ENCODE measurements at regions not wholly inside any gene's neighbourhood (a gene's known extent, or its start where the extent isn't known, plus 50 kb on each side); places are given as distances from the start of the nearest gene placed in this dataset.

DNA sequence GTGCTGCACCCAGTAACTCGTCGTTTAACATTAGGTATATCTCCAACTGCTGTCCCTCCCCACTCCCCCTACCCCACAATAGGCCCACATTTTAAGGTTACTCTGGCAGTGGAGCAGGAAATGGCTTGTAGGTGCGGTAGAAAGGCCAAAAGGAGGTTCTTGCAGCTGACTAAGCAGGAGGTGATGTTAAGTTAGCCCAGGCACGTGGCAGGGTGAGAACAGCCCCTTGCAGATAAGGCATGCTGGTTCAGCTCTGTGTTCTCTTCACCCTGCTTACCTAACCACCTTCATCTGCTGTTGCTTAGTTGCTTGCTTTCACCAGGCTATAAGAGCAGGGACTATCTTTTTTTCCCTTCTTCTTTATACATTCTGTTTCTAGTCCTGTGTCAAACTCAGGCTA lies 1082.8 kb upstream of the RBFOX1 start:
- H3K4me3 Mint-ChIP-seq: no peak overlapping the region
- TF ChIP-seq, protein P1, sequence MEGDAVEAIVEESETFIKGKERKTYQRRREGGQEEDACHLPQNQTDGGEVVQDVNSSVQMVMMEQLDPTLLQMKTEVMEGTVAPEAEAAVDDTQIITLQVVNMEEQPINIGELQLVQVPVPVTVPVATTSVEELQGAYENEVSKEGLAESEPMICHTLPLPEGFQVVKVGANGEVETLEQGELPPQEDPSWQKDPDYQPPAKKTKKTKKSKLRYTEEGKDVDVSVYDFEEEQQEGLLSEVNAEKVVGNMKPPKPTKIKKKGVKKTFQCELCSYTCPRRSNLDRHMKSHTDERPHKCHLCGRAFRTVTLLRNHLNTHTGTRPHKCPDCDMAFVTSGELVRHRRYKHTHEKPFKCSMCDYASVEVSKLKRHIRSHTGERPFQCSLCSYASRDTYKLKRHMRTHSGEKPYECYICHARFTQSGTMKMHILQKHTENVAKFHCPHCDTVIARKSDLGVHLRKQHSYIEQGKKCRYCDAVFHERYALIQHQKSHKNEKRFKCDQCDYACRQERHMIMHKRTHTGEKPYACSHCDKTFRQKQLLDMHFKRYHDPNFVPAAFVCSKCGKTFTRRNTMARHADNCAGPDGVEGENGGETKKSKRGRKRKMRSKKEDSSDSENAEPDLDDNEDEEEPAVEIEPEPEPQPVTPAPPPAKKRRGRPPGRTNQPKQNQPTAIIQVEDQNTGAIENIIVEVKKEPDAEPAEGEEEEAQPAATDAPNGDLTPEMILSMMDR (IDR thresholded peaks at IDR 0.05): no peak

DNA sequence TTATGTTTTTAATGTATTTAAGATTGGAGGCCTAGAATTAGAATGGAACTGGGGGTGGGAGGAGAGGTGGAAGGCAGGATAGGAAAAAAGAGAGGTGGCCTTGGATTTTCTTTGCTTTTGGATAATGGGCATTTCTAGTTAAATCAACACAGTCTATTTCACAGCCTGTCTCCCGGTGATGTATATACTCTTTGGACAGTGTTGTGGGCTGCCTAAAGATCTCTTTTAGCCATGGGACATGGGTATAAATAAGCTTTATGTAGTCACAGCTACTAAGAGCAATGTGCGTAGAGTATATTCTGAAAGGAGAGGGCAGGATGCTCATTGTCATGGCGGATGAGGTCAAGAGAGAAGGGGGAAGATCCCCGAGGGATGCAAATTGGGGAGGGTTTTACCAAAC lies 1084.4 kb upstream of the RBFOX1 start:
- ChIA-PET POLR2A (no interaction called here), CTCF (no interaction called here)
- DNase-seq (no peak), ATAC-seq (no peak)
- TF ChIP-seq, protein P1 (IDR thresholded peaks at IDR 0.05): no peak
- H3K4me3 Mint-ChIP-seq: no peak overlapping the region
- H3K9me3 Mint-ChIP-seq: peaks cover 1% of the 10 kb centered on the region
- H3K27ac Mint-ChIP-seq: no peak overlapping the region
- H3K36me3 Mint-ChIP-seq (ENCODE audit: low read depth): no peaks in the 10 kb centered on the region
- intact Hi-C loops (cut with micrococcal nuclease): no loop called here
- no peaks in the 10 kb centered on the region for H3K4me1 Mint-ChIP-seq (ENCODE audit: low read depth)
- no peaks in the 10 kb centered on the region for H3K27me3 Mint-ChIP-seq

More for the DNA sequence above, 1082.8 kb upstream of the RBFOX1 start:
- intact Hi-C loops (cut with micrococcal nuclease): no loop called here
- Mint-ChIP-seq H3K36me3 (ENCODE audit: low read depth) (no peaks in the 10 kb centered on the region), H3K9me3 (peaks cover 2% of the 10 kb centered on the region), H3K27me3 (no peaks in the 10 kb centered on the region), H3K27ac (no peak overlapping the region), H3K4me1 (ENCODE audit: low read depth) (no peaks in the 10 kb centered on the region)
- DNase-seq (no peak), ATAC-seq (no peak)
- CTCF ChIA-PET: no interaction called here
- POLR2A ChIA-PET: no interaction called here

DNA sequence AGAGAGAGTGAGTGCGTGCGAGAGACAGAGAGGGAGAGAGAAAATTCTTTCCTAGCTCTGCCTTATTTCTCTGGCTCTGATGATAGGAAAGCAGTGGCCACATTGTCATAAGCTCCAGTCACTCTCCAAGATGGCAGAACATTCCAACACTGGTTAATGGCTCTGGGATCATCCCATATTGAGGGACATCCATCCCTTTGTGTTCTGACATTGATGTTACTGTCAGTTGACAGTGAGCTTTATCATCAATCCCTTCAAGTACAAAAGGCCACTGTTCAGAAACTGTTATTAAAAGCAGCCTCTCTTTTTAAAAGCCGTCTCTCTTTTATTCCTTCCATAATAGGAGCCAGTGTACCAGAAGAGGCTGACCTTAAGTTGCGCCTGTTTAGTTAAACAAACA lies 1084.9 kb upstream of the RBFOX1 start:
- DNase-seq (no peak), ATAC-seq (no peak)
- no peaks in the 10 kb centered on the region for H3K27me3 Mint-ChIP-seq
- ChIA-PET CTCF (no interaction called here), POLR2A (interaction anchor here (0.7 kb wide), 1 partner anchor 1074 kb away, joined by 4 read pairs; no protein-coding TSS in a partner anchor)
- TF ChIP-seq, protein P1 (IDR thresholded peaks at IDR 0.05): no peak
- no peaks in the 10 kb centered on the region for H3K4me1 Mint-ChIP-seq (ENCODE audit: low read depth)
- peaks cover 1% of the 10 kb centered on the region for H3K9me3 Mint-ChIP-seq
- intact Hi-C loops (cut with micrococcal nuclease): no loop called here
- no peak overlapping the region for H3K4me3 Mint-ChIP-seq
- H3K27ac Mint-ChIP-seq: no peak overlapping the region
- H3K36me3 Mint-ChIP-seq (ENCODE audit: low read depth): no peaks in the 10 kb centered on the region

DNA sequence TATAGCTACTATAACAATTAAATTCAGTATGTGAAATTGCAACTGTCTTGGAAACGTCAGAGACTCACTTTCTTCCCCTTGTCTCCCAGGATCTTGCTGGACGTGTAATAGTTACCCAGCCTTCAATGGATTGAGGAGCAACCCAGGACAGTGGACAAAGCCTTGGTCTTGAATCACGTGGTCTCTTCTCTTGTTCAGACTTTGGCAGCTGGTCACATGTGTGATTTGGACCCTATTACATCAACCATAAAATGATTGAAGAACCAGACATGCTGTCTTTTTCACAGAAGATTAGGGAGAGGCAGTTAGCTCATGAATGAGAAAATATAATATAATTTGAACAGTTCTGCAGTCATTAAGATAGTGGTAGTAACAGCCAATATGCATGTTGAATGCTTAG lies 1085.5 kb upstream of the RBFOX1 start:
- no peak for ATAC-seq
- intact Hi-C loops (cut with micrococcal nuclease): no loop called here
- H3K27ac Mint-ChIP-seq: no peak overlapping the region
- no peaks in the 10 kb centered on the region for H3K27me3 Mint-ChIP-seq
- no peak for DNase-seq
- H3K4me1 Mint-ChIP-seq (ENCODE audit: low read depth): no peaks in the 10 kb centered on the region
- ChIA-PET POLR2A (interaction anchor here (0.7 kb wide), 1 partner anchor 1075 kb away, joined by 4 read pairs; no protein-coding TSS in a partner anchor), CTCF (no interaction called here)
- peaks cover 1% of the 10 kb centered on the region for H3K9me3 Mint-ChIP-seq
- TF ChIP-seq, protein P1 (IDR thresholded peaks at IDR 0.05): no peak
- no peak overlapping the region for H3K4me3 Mint-ChIP-seq
- H3K36me3 Mint-ChIP-seq (ENCODE audit: low read depth): no peaks in the 10 kb centered on the region

DNA sequence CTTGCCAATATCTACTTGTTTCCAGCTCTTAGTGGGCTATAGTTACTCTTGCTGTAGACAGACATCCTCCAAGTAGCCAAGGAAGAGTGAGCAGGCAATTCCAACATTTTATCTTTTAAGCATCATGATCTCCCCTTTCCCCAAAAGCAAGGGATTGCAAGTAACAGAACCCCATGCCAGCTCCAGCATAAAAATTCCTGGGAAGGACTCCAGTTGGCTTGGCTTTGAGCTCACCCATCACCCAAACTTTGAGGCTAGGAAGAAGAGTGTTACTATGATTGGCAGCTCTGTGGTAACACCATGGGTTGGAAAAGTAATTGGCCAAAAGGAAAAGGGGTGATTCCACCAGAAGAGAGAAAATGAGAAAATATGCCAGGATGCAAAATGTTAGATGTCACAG lies 1086.4 kb upstream of the RBFOX1 start:
- no peak for DNase-seq
- Mint-ChIP-seq H3K27me3 (no peaks in the 10 kb centered on the region), H3K9me3 (peaks cover 1% of the 10 kb centered on the region), H3K36me3 (ENCODE audit: low read depth) (no peaks in the 10 kb centered on the region), H3K27ac (no peak overlapping the region), H3K4me3 (no peak overlapping the region), H3K4me1 (ENCODE audit: low read depth) (no peaks in the 10 kb centered on the region)
- ChIA-PET POLR2A (no interaction called here), CTCF (no interaction called here)
- no peak for ATAC-seq
- TF ChIP-seq, protein P1 (IDR thresholded peaks at IDR 0.05): no peak
- intact Hi-C loops (cut with micrococcal nuclease): no loop called here

Measured in activated CD8-positive, alpha-beta T cell treated with anti-CD3 and anti-CD28 coated beads for 36 hours (primary cell).